ENCODE measurements at regions not wholly inside any gene's neighbourhood (a gene's known extent, or its start where the extent isn't known, plus 50 kb on each side); places are given as distances from the start of the nearest gene placed in this dataset.
"Not testable (repeated sequence)": the region's sequence is repeated elsewhere in the genome, so short reads cannot be mapped to it uniquely, and the experiment has no call there.

DNA sequence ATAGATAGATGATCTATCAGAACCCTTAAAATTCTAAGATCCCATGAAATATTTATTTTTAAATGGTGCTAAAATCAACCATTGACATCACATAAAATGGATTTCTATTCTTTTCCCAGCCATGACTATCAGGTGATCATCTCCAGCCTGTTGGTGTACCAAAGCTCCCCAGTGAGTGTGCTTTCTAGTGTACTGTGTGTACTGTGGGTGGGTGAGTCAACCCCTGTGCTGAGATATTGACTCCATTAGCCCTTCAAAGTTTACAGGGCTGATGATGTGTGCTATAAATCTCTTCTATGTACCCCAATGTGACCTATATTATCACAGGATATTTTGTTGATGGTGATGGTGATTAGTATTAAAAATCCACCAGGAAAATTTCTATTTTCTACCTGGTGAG lies 344.6 kb downstream of the MMUT start:
- DNase-seq (ENCODE audit: extremely low read depth, low read depth): no peak

DNA sequence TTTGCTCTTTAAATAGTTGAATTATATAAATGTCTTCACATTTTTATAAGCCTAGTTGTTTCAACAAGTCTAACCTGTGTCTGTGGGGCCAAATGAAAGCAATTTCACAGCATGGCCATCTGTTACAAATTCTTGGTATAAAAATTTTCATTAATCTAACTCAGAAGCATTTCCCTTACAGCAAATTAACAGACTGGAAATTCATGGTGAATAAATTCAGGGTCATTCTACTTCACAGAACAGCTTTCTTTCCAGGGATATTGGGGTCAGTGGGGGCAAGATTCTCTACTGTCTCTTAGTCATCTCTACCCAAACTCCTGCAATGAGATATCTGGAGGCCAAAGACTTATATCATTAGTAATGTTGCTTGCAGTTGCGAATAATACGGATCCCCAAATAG lies 352.1 kb downstream of the MMUT start:
- DNase-seq (ENCODE audit: extremely low read depth, low read depth): no peak

DNA sequence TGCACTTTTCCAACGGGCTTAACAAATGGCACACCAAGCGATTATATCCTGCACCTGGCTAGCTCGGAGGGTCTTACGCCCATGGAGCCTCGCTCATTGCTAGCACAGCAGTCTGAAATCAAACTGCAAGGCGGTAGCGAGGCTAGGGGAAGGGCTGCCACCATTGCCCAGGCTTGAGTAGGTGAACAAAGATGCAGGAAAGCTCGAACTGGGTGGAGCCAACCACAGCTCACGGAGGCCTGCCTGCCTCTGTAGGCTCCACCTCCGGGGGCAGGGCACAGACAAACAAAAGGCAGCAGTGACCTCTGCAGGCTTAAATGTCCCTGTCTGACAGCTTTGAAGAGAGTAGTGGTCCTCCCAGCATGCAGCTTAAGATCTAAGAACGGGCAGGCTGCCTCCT lies 365.4 kb downstream of the MMUT start:
- not testable (repeated sequence) for DNase-seq (ENCODE audit: extremely low read depth, low read depth)

DNA sequence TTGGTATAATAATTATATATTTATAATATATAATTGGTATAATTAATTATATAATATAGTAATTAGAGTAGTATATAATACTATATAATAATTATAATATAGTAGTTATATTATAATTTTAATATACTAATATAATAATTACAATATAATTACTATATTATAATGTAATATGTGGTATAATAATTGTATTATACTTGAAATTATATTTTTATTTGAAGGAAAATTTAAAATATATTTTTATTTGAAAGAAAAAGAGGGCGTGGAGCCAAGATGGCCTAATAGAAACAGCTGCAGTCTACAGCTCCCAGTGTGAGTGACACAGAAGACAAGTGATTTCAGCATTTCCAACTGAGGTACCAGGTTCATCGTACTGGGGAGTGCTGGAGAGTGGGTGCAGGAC lies 365.9 kb downstream of the MMUT start:
- no peak for DNase-seq (ENCODE audit: extremely low read depth, low read depth)

DNA sequence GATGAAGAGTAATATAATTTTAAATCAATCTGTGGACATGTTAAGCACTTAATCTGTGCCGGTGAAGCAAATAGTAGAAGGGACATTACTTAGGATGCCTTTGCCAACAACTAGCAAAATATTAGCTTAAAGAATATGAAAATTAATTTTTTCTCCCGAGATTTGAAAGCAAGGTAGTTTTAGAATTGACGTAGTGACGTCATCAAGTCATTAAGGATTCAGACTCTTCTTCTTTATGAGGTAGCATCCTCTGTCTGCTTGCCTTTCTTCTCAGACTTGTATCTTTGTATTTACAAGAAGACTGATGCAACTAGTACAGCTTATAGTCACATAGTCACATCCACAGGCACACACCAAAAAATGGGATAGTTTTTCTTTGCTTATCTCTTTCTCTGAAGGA lies 374.4 kb downstream of the MMUT start:
- no peak for DNase-seq (ENCODE audit: extremely low read depth, low read depth)

DNA sequence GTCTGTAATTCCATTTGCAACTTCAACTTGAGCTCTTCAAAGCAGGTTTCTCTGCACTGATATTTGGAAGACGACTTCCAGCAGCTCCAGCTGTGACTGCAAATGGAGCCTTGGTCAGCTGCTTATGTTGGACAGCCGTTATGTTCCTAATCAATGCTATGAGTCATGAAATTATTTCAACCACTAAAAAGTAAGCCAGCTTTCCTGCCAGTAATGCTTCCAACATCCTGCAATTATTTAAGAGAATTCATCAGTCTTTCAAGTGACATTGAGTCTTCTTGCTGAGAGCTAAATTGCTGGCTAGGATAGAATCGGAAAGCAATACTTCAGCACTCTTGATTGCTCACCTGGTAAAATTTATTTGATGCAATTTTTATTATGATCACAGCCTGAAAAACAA lies 375.7 kb downstream of the MMUT start:
- DNase-seq (ENCODE audit: extremely low read depth, low read depth): no peak

DNA sequence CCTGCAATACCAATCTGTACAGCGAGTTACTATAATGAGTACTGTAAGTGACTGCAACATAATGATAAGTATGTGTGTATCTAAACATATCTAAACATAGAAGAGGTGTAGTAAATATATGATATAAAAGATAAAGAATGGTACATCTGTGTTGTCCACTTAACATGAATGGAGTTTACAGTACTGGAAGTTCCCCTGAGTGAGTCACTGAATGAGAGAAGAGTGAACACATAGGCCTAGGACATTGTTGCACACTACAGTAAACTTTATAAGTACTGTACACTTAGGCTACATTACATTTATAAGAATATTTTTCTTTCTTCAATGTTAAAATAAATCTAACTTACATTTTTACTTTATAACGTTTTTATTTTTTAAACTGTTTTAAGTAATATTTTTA lies 380.4 kb downstream of the MMUT start:
- no peak for DNase-seq (ENCODE audit: extremely low read depth, low read depth)

DNA sequence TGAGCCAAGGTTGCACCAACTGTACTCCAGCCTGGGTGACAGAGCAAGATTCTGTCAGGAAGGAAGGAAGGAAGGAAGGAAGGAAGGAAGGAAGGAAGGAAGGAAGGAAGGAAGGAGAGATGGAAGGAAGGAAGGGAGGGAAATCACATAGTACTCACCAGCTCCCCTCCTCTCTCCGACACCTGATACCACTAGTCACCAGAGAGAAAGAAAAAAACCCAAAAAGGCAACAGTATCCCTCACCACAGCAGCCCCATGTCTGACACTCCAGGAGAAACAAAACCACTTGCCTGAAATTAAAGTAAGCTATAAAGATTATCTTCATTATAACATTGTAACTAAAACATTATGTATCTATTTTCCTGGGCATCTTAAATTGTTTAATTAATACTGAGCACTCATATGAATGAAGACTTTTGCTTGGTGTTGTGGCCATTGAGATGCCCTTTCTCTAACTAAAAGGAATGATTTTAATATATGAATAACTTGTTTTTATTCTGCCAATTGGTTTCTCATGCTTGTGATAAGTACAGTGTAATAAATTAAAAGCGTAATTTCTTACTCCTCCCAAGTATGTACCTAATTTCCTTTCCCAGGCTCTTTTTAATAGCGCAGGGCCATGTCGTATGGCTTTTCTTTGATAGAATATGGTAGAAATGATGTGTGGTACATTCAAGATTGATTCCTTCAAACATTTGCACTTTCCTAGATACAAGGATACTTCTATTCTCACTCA lies 390.0 kb downstream of the MMUT start:
- no peak for DNase-seq (ENCODE audit: extremely low read depth, low read depth)

DNA sequence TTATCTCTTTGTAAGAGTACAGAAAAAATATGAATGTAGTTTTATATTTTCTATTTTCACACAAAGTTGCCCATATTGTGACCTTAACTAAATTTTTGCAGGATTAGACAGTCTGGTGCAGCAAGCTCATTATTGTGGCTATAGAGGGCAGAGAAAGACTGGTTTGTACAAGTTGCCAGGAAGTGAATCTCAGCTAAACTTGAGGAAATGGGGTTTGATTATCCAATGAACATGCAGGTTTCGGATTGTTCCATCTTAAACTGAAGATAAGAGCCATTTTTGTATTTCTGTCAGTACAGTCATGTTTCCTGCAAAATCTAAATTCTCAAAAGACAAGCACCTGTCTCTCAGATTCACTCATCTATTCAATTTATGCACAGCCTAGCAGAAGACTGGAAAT lies 390.9 kb downstream of the MMUT start:
- no peak for DNase-seq (ENCODE audit: extremely low read depth, low read depth)

DNA sequence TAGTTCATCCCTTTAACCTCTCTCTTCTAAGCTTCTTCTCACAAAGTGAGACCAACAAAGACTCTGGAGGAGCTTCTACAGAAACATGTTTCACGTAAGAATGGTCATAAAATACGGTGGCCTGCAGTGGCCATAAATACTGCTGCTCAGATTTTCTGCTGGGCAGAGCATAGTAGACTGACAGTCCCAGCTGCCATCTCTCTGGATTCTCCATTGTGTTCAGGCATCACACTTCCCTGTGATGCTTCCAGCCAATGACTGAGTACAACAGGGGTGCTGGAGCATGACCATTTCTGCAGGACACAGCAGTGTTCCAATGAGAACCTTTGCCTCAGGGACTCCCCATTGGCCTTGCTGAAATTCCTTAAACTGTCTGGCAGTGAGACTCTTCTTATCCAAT lies 392.6 kb downstream of the MMUT start:
- no peak for DNase-seq (ENCODE audit: extremely low read depth, low read depth)

DNA sequence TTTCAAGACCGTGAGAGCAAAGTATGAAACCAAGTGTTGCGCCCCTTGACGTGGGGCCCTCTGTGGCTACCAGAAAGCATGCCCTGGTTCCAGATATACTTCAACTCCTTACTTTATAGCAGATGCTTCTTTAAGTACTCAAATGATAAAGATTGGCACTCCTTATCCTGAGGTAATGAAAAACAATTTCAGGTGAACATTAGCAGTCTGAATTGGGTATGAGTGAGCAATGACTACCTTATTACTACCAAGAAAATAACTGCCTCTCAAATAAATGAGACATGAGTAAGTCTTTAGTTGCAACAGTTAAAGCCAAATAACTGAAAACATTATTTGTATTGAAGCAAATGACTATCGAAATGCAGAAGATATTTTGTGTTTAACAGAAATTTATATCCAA lies 408.7 kb downstream of the MMUT start:
- DNase-seq (ENCODE audit: extremely low read depth, low read depth): no peak

DNA sequence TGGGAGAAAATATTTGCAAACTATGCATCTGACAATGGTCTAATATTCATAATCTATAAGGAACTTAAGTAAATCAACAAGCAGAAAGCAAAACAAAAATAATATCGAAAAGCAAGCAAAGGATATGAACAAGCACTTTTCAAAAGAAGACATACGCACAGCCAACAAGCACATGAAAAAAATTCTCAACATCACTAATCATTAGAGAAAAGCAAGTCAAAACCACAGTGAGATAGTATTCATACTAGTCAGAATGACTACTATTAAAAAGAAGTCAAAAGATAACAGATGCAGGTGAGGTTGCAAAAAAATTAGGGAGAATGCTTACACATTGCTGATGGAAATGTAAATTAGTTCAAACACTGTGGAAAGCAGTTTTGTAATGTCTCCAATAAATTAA lies 410.2 kb downstream of the MMUT start:
- DNase-seq (ENCODE audit: extremely low read depth, low read depth): no peak

DNA sequence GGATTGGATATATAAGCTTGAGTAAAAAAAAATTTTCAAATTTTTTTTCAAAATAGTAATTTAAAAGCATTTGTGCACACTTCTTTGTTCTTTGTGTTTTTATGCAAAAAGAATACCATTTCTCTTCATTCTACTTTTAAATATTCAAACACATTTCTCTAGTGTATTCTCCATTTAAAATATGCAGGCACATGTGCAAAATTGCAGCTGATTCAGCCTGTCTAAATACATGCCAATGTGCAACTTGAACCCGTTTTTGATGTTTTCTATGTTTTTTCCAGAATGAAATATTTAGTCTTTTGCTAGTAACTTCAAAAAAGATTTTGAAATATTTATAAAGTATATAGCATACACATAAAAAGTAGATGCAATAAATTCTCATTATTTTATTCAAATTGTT lies 411.8 kb downstream of the MMUT start:
- no peak for DNase-seq (ENCODE audit: extremely low read depth, low read depth)

DNA sequence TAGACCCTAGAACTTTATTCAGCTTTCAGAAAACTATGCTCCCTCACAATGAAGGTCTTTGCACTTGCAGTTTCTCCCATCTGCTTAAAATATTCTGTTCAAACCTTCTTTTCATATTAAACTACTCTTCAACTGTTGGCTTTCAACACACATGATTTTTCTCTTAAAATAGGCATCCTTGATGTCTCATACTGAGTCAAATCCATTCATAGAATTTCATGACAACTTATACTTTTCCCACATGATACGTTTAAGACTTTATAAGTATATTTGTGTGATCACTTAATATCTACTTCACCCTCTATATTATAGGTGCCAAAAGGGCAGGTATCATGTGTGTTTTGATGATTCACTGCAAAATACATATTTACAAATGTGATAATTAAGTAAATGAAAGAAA lies 412.5 kb downstream of the MMUT start:
- no peak for DNase-seq (ENCODE audit: extremely low read depth, low read depth)

DNA sequence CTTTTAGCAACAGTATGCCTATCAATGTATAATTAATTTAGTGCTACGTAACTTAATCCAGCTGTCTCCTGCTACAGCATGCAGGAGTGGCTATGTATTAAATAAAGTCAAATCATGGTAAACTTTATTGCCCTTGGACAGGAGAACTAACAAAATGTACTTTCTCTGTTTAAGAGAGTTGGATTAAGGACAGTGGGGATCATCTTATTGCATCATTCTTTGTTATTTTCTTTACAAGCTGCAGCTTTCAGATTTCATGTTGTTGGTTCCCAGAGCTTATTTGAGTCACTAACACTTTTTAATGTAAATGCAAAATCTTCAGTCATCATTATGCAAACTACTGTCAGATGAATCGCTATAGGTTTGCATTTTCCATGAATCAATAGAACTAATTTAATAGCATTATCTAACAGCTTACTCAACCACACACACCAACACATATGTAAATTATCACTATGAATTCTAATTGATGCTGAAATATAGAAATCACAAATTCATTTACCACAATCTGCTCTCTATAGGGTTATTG lies 424.7 kb downstream of the MMUT start:
- no peak for DNase-seq (ENCODE audit: extremely low read depth, low read depth)

DNA sequence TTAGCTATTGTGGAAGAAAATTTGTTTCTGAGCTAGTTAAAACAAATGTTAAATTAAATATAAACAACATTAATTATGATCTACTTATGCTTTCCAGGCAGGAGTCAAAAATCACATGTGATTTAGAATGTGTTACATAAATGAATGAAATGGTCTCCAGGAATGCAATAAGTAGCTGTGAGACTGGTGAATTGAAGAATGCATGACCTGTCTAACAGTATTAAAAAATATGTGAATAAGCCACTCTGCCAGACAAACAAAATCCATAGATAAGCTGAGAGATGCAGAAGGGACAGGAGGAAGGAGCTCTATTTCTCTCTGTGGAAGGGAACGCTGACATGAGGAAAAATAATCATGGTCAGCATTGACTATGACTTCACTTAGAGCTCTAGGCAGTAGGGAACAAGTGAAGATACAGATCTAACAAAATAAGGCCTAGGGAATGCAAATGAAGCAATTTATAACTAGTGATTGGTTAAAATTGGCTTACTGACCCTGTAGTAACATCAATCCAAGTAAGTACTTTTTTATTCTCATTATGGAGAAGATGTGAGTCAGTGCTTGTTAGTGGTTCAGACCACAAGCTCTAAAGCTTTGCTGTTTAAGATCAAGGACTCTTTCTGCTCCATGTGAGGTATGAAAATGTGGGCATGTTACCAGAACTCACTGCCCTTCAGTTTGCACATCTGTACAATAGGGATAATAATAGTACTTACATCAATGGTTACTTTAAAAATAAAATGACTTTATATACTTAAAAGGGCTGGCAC lies 432.6 kb downstream of the MMUT start:
- DNase-seq (ENCODE audit: extremely low read depth, low read depth): no peak

DNA sequence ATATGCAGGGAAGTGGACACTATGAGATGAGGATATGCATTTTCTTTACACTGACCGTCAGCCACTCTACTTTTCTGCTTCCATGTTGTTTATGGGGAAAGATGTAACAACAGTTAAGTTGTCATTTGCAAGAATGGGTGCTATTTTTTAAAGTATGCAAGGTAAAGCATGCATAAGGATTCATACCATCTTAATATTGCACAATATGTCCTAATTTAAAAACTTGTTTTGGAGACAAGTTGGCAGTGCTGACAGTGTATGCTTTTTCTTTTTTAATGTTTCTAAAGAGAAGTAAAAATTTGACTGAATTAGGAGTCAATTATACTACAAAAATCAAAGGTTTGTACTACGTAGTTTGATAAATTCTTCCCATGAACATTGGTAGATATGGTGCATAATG lies 435.4 kb downstream of the MMUT start:
- no peak for DNase-seq (ENCODE audit: extremely low read depth, low read depth)

DNA sequence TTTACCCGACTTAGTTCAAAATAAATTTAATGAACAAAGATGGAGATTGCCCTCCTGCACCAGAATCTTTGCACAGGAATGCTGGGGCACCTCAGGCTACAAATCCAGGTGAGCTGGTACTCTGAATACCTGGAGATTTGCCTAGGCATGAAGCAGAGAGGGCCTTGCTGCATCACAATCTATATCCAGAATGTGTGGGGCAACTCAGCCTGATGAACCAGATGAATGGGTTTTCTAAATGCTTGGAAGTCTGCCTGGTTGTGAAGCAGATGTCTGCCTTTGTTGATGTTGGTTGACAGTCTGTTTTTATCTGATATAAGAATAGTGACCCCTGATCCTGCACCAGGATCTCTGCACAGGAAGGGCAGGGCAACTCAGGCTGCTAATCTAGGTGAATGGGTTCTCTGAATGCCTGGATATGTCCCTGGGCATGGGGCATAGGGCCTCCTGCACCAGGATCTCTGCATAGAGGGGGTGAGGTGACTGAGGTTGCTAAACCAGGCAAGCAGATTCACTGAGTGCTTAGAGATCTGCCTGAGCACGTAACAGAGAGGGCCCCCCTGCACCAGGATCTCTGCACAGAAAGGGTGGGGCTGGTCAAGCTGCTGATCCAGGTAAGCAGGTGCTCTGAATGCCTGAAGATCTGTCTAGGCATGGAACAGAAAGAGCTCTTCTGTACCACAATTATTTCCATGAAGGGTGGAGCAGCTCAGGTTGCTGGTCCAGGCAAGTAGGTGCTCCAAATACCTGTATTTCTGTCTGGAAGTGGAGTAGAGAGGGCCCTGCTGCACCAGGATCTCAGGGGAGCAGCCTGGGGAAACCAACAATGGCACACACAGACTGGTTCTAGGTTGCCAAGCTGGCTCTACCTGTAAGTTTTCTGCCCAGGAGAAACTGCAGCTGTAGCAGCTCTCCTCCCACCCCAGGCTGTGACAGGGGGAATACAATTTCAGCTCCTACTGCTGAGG lies 437.5 kb downstream of the MMUT start:
- DNase-seq (ENCODE audit: extremely low read depth, low read depth): no peak

DNA sequence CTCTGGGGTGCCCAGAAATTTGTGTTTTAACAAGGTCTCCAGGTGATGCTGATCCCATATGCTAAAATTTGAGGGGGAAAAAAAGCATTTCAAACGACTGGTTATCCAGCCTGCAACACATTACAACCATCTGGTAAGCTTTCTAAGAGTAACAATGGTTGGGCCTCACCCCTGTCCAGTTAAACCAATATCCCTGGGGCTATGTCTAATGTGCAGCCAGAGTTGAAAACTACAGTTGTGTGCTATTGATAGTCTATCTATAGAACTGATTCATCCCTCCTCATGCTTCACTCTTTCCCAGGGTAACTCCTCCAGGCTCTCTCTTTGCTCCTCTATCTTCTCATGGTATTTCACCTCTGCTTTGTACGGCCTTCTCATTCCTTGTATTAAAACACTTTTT lies 458.3 kb downstream of the MMUT start:
- no peak for DNase-seq (ENCODE audit: extremely low read depth, low read depth)

DNA sequence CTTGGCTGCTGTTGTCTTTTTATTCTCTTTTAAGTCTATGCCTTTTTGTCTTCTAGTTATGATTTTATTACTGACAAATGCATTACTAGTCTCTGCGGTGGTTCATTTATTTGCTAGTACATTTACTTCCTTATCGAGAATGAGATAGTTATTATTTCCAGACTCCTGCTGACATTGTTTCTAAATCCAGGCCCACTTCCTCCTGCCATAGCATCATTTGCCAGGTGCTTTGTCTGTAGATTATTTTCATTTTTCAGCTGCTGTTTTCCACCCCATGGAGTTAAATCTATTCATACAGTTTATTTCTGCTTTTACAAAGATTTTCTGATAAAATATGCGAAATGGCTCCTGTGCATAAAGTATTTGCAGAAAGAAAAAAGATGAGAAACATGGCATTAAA lies 459.7 kb downstream of the MMUT start:
- DNase-seq (ENCODE audit: extremely low read depth, low read depth): no peak
